ENCODE measurements at regions not wholly inside any gene's neighbourhood (a gene's known extent, or its start where the extent isn't known, plus 50 kb on each side); places are given as distances from the start of the nearest gene placed in this dataset.

GRCh38 chr3:65303431-65303830 lies 615.6 kb upstream of the ADAMTS9 start:
- intact Hi-C loops (cut with DNase I), result no loop called here
- Histone ChIP-seq H3K9me3 (no peaks in the 10 kb centered on the region), H3K36me3 (no peaks in the 10 kb centered on the region), H3K4me1 (no peaks in the 10 kb centered on the region), H3K27me3 (peaks cover 0 to 4% (median 0%) of the 10 kb centered on the region in 4 donors), H3K4me3 (no peak overlapping the region), H3K27ac (replicated peaks in 1 of 4) (no peak overlapping the region)
- DNase-seq (ENCODE audit: extremely low spot score), result no peak
- TF ChIP-seq POLR2AphosphoS5 (IDR thresholded peaks at IDR 0.05) (no peak), POLR2A (IDR thresholded peaks at IDR 0.05; ENCODE audit: low read depth) (no peak), EP300 (IDR thresholded peaks at IDR 0.05) (no peak)
- TF ChIP-seq, protein P1, sequence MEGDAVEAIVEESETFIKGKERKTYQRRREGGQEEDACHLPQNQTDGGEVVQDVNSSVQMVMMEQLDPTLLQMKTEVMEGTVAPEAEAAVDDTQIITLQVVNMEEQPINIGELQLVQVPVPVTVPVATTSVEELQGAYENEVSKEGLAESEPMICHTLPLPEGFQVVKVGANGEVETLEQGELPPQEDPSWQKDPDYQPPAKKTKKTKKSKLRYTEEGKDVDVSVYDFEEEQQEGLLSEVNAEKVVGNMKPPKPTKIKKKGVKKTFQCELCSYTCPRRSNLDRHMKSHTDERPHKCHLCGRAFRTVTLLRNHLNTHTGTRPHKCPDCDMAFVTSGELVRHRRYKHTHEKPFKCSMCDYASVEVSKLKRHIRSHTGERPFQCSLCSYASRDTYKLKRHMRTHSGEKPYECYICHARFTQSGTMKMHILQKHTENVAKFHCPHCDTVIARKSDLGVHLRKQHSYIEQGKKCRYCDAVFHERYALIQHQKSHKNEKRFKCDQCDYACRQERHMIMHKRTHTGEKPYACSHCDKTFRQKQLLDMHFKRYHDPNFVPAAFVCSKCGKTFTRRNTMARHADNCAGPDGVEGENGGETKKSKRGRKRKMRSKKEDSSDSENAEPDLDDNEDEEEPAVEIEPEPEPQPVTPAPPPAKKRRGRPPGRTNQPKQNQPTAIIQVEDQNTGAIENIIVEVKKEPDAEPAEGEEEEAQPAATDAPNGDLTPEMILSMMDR (IDR thresholded peaks at IDR 0.05), result no peak
- WGBS, result 82% methylated on average over 6 of the region's 6 CpGs

GRCh38 chr3:65291448-65292125 lies 603.8 kb upstream of the ADAMTS9 start:
- intact Hi-C loops (cut with DNase I), result no loop called here
- Histone ChIP-seq H3K36me3 (no peaks in the 10 kb centered on the region), H3K4me1 (no peaks in the 10 kb centered on the region), H3K27me3 (no peaks in the 10 kb centered on the region), H3K9me3 (no peaks in the 10 kb centered on the region), H3K27ac (replicated peaks in 1 of 4) (no peak overlapping the region), H3K4me3 (no peak overlapping the region)
- no peak for DNase-seq (ENCODE audit: extremely low spot score)
- WGBS, result 67% methylated on average over 4 of the region's 4 CpGs
- TF ChIP-seq POLR2A (IDR thresholded peaks at IDR 0.05; ENCODE audit: low read depth) (no peak), POLR2AphosphoS5 (IDR thresholded peaks at IDR 0.05) (no peak), EP300 (IDR thresholded peaks at IDR 0.05) (no peak)
- TF ChIP-seq, protein P1 (IDR thresholded peaks at IDR 0.05), result no peak

- Histone ChIP-seq H3K27me3 (no peaks in the 10 kb centered on the region), H3K9me3 (no peaks in the 10 kb centered on the region), H3K36me3 (no peaks in the 10 kb centered on the region), H3K4me3 (no peak overlapping the region), H3K27ac (replicated peaks in 1 of 4) (no peak overlapping the region), H3K4me1 (no peaks in the 10 kb centered on the region)
- WGBS, result 84% methylated on average over 4 of the region's 4 CpGs
- intact Hi-C loops (cut with DNase I), result no loop called here
- no peak for DNase-seq (ENCODE audit: extremely low spot score)
- TF ChIP-seq POLR2A (IDR thresholded peaks at IDR 0.05; ENCODE audit: low read depth) (no peak), POLR2AphosphoS5 (IDR thresholded peaks at IDR 0.05) (no peak)
- TF ChIP-seq, protein P1 (IDR thresholded peaks at IDR 0.05), result no peak
Observed at GRCh38 chr3:65288776-65289175, 601.0 kb upstream of the ADAMTS9 start.

GRCh38 chr3:65285956-65286355 lies 598.2 kb upstream of the ADAMTS9 start:
- intact Hi-C loops (cut with DNase I), result no loop called here
- TF ChIP-seq, protein P1 (IDR thresholded peaks at IDR 0.05), result no peak
- TF ChIP-seq POLR2AphosphoS5 (IDR thresholded peaks at IDR 0.05) (no peak), EP300 (IDR thresholded peaks at IDR 0.05) (no peak), POLR2A (IDR thresholded peaks at IDR 0.05; ENCODE audit: low read depth) (no peak)
- no peak overlapping the region for H3K27ac ChIP-seq (replicated peaks in 1 of 4)
- H3K9me3 ChIP-seq, result no peaks in the 10 kb centered on the region
- H3K4me1 ChIP-seq, result no peaks in the 10 kb centered on the region
- no peak for DNase-seq (ENCODE audit: extremely low spot score)
- H3K27me3 ChIP-seq, result no peaks in the 10 kb centered on the region
- H3K36me3 ChIP-seq, result no peaks in the 10 kb centered on the region
- H3K4me3 ChIP-seq, result no peak overlapping the region
- WGBS, result 95% methylated on average over 2 of the region's 2 CpGs

DNA sequence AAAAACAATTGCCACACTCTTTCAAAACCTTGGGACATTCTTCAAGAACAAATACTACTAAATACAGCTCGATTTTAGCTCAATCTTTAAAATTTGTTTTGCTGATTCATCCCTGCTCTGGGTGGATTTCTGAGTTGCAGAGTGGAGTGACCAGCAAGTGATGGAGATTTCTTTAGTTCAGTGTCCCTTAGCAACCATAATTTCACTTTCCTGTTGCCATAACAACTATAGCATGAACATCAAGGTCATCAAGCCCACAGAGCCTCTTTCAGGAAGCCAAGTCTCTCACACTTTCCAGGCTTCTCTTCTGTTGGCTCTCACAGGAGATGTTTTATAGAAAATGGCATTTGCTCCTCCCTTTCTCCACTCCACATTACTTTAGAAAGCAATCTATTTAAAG lies 597.2 kb upstream of the ADAMTS9 start:
- Histone ChIP-seq H3K27ac (replicated peaks in 1 of 4) (no peak overlapping the region), H3K4me3 (no peak overlapping the region), H3K27me3 (no peaks in the 10 kb centered on the region), H3K4me1 (no peaks in the 10 kb centered on the region), H3K36me3 (no peaks in the 10 kb centered on the region), H3K9me3 (no peaks in the 10 kb centered on the region)
- intact Hi-C loops (cut with DNase I), result no loop called here
- 33% methylated on average over 1 of the region's 1 CpG for WGBS
- no peak for DNase-seq (ENCODE audit: extremely low spot score)
- no peak for TF ChIP-seq EP300 (IDR thresholded peaks at IDR 0.05)
- TF ChIP-seq POLR2A (IDR thresholded peaks at IDR 0.05; ENCODE audit: low read depth), result no peak
- TF ChIP-seq POLR2AphosphoS5 (IDR thresholded peaks at IDR 0.05), result no peak
- TF ChIP-seq, protein P1 (IDR thresholded peaks at IDR 0.05), result no peak
